Peyer's patch (tissue), 4 donors: ENCODE measurements at regions not wholly inside any gene's neighbourhood (a gene's known extent, or its start where the extent isn't known, plus 50 kb on each side); places are given as distances from the start of the nearest gene placed in this dataset.

Experiments used
- DNase-seq, 3 donors: peaks; one replicate each; pipeline ENCODE4 v3.0.0-alpha.2; 2017 to 2019
- H3K27ac ChIP-seq, 4 donors: fragments of 200-600 bp; sonication (generic); one replicate each; pipeline ENCODE4 v1.5.1; 2016 to 2019
- H3K27me3 ChIP-seq, 2 donors: fragments of 200-600 bp; sonication (generic); one replicate each; pipeline ENCODE4 v1.5.1; 2019
- H3K36me3 ChIP-seq, 3 donors: fragments of 200-600 bp; sonication (generic); one replicate each; pipeline ENCODE4 v1.5.1; 2016 to 2019
- H3K4me1 ChIP-seq, 4 donors: fragments of 200-600 bp; sonication (generic); one replicate each; pipeline ENCODE4 v1.5.1; 2016 to 2019
- H3K4me3 ChIP-seq, 4 donors: fragments of 200-600 bp; sonication (generic); 1 replicate in 3 of 4; 2 replicates in 1 of 4; pipeline ENCODE4 v1.5.1; 2016 to 2019; ENCODE audit warnings: mild to moderate bottlenecking in 1 of 4
- H3K9me3 ChIP-seq, 4 donors: fragments of 200-600 bp; sonication (generic); one replicate each; pipeline ENCODE4 v1.5.1; 2016 to 2019; ENCODE audit warnings: mild to moderate bottlenecking in 1 of 4
- POLR2A ChIP-seq, 2 donors: fragments of 450-650 bp; IDR thresholded peaks; one replicate each; pipeline ENCODE4 v1.5.1; 2017; ENCODE audit warnings: antibody characterized with exemption in 2 of 2, mild to moderate bottlenecking in 2 of 2, moderate library complexity in 2 of 2
- TF ChIP-seq, protein P1 (sequence below), 6 experiments: fragments of 450-650 bp in 4 of 6; fragments of 200-600 bp in 2 of 6; sonication (generic) in 1 of 6; IDR thresholded peaks; one replicate each; pipeline ENCODE4 v1.5.1; 2017 to 2019; ENCODE audit warnings: antibody characterized with exemption in 6 of 6, mild to moderate bottlenecking in 3 of 6, moderate library complexity in 1 of 6

DNA sequence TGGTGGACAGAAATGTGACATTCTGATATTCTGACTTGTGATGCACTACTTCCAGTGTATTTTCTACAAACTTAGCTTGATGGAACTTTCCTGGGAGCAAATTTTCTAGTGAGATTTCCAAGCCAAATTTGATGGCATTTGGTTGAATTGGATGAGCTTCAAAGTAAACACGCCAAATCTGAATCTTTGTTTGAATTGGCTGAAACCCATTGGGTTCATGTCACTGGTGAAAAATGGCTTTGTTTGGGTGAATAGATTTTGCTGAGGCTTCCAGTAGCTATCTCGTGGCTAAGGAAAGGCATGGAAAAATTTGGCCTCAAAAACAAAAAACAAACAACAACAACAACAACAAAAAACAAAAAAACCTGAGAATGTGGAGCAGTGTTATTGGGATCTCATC, 271.1 kb upstream of the RPS23 start:
- no peak for DNase-seq
- no peaks in the 10 kb centered on the region for H3K9me3 ChIP-seq
- no peaks in the 10 kb centered on the region for H3K36me3 ChIP-seq
- no peaks in the 10 kb centered on the region for H3K4me1 ChIP-seq
- no peak overlapping the region for H3K27ac ChIP-seq
- no peak overlapping the region for H3K4me3 ChIP-seq
- no peaks in the 10 kb centered on the region for H3K27me3 ChIP-seq
- no peak for TF ChIP-seq POLR2A (IDR thresholded peaks at IDR 0.05)
- TF ChIP-seq, protein P1, sequence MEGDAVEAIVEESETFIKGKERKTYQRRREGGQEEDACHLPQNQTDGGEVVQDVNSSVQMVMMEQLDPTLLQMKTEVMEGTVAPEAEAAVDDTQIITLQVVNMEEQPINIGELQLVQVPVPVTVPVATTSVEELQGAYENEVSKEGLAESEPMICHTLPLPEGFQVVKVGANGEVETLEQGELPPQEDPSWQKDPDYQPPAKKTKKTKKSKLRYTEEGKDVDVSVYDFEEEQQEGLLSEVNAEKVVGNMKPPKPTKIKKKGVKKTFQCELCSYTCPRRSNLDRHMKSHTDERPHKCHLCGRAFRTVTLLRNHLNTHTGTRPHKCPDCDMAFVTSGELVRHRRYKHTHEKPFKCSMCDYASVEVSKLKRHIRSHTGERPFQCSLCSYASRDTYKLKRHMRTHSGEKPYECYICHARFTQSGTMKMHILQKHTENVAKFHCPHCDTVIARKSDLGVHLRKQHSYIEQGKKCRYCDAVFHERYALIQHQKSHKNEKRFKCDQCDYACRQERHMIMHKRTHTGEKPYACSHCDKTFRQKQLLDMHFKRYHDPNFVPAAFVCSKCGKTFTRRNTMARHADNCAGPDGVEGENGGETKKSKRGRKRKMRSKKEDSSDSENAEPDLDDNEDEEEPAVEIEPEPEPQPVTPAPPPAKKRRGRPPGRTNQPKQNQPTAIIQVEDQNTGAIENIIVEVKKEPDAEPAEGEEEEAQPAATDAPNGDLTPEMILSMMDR (IDR thresholded peaks at IDR 0.05): no peak

DNA sequence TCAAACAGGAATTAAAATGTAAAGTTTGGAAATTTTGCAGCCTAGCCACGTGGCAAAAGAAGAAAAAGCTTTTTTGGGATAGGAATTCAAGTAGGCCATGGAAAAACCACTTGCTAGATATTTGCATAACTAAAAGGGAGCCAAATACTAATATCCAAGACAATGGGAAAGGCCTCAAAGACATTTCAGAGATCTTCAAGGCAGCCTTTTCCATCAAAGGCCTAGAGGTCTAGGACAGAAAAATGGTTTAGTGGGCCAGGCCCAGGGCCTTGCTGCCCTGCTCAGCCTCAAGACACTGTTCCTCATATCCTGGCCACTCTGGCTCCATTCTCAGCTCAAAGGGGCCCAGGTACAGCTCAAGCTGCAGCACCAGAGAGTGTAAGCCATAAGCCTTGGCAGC, 265.9 kb upstream of the RPS23 start:
- H3K27ac ChIP-seq: no peak overlapping the region
- TF ChIP-seq, protein P1 (IDR thresholded peaks at IDR 0.05): no peak
- no peak for TF ChIP-seq POLR2A (IDR thresholded peaks at IDR 0.05)
- no peaks in the 10 kb centered on the region for H3K4me1 ChIP-seq
- no peaks in the 10 kb centered on the region for H3K36me3 ChIP-seq
- DNase-seq: no peak
- no peak overlapping the region for H3K4me3 ChIP-seq
- H3K27me3 ChIP-seq: no peaks in the 10 kb centered on the region
- no peaks in the 10 kb centered on the region for H3K9me3 ChIP-seq

DNA sequence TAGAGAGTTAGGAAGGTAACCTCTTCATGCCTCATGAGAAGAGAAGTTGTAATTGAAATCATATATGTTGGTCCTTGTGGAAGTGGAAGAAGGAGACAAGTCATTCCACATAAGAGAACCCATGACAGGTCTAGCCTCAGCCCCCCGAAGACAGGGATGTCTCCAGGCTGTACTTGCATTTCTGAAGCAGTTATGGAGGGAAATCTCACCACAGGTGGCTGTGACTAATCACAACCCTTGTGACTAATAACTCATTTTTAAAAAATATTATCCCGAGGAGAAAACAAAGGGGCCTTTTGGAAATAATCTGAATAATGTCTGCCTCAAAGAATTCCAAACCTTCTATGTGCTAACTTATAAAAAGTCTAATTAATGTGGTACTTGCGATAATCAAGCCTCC, 262.1 kb upstream of the RPS23 start:
- no peaks in the 10 kb centered on the region for H3K9me3 ChIP-seq
- no peaks in the 10 kb centered on the region for H3K27me3 ChIP-seq
- no peak overlapping the region for H3K27ac ChIP-seq
- TF ChIP-seq POLR2A (IDR thresholded peaks at IDR 0.05): no peak
- TF ChIP-seq, protein P1 (IDR thresholded peaks at IDR 0.05): no peak
- no peaks in the 10 kb centered on the region for H3K4me1 ChIP-seq
- no peak overlapping the region for H3K4me3 ChIP-seq
- no peaks in the 10 kb centered on the region for H3K36me3 ChIP-seq
- DNase-seq: no peak

DNA sequence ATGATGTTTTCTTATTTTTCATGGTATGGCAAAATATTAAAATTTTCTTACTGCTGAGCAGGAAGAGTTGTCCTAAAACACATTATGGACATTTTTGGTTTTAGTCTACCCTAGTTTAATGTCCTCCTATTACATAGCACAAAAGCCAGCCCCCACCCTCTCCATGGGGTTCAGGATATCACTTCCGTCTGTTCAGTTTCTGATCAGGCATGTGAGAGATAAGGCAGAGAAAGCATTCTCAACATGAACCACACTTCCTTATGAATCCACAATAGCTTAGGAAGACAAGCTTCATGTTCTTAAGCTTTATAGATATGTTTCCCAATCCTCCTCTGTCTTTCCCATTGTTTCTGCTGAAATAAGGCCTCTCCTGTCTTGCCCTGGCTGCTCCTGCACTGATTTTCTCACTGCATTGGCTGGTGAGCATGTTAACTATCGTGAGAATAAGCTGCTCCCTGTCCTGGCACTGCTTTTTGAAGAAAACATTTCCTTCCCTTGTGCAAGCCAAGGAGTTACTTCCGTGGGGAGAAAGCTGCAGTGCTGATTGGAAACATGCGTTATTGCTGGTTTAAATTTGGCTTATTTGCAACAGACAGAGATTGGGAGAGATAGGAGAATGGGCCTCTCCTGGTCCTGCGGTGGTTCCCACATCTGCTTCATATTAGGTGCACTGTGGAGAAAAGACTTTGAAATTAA, 260.3 kb upstream of the RPS23 start:
- Histone ChIP-seq H3K27ac (no peak overlapping the region), H3K4me3 (no peak overlapping the region), H3K27me3 (no peaks in the 10 kb centered on the region), H3K36me3 (no peaks in the 10 kb centered on the region), H3K9me3 (no peaks in the 10 kb centered on the region), H3K4me1 (no peaks in the 10 kb centered on the region)
- no peak for TF ChIP-seq POLR2A (IDR thresholded peaks at IDR 0.05)
- TF ChIP-seq, protein P1 (IDR thresholded peaks at IDR 0.05): no peak
- no peak for DNase-seq

DNA sequence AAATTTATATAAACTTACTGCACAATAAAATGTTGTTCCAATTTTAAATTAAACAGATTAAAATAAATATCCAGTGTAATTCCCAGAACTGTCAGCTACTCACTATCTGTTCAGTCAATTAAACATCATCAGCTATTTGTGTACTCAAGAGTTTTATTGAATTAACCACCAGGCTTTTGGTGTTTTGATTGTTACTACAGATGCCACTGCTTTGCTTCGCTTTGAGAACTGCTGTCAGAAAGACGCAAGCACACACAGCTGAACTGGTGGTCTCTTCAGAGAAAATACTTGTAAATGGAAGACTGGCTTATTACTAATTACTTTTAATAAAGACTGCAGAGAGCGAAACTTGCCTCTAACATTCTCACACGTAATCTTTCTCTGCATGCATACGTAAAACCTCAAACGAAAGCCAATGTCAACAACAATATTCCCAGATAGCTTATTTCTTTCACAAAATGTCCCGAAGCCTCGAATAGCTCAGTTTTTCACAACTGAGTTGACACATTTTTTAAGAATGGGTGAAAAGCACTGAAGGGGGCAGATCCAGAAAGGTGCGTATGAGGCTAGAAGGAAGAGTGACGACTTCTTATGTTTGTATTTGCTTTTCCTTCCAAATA, 259.6 kb upstream of the RPS23 start:
- no peaks in the 10 kb centered on the region for H3K27me3 ChIP-seq
- no peak for DNase-seq

More for the DNA sequence above, 259.6 kb upstream of the RPS23 start:
- Histone ChIP-seq H3K36me3 (no peaks in the 10 kb centered on the region), H3K4me3 (no peak overlapping the region), H3K9me3 (no peaks in the 10 kb centered on the region), H3K27ac (no peak overlapping the region), H3K4me1 (no peaks in the 10 kb centered on the region)
- TF ChIP-seq POLR2A (IDR thresholded peaks at IDR 0.05): no peak
- TF ChIP-seq, protein P1 (IDR thresholded peaks at IDR 0.05): no peak
